SK-N-SH (cell line): ENCODE measurements at regions not wholly inside any gene's neighbourhood (a gene's known extent, or its start where the extent isn't known, plus 50 kb on each side); places are given as distances from the start of the nearest gene placed in this dataset.
"Not testable (repeated sequence)": the region's sequence is repeated elsewhere in the genome, so short reads cannot be mapped to it uniquely, and the experiment has no call there.

Experiments
- CTCF ChIA-PET: fragments of 300-600, 350-600 bp; formaldehyde crosslinking; extraction: SDS; loops from one replicate; lab custom pipeline; 2021; lab: Yijun Ruan, JAX
- POLR2A ChIA-PET: fragments of 350-600 bp; sonication (Branson Sonifier 250); formaldehyde crosslinking; extraction: SDS; loops from one replicate; lab custom pipeline; 2020; ENCODE audit warnings: antibody characterized with exemption, inconsistent platforms; lab: Yijun Ruan, JAX
- DNase-seq: peaks from one replicate; pipeline ENCODE4 v3.0.0; 2012
- H2AFZ ChIP-seq: fragments of 200-600 bp; sonication (generic); 2 replicates; pipeline ENCODE4 v1.8.1; 2016; ENCODE audit warnings: antibody characterized with exemption, mild to moderate bottlenecking, low read depth
- H3F3A ChIP-seq: fragments of 200-600 bp; sonication (generic); replicated peaks from 2 replicates; pipeline ENCODE3; 2016; ENCODE audit warnings: antibody characterized with exemption, mild to moderate bottlenecking; ENCODE audit not compliant: insufficient read depth
- H3K27ac ChIP-seq, 2 experiments: fragments of 200-500 bp in 1 of 2; fragments of 200-600 bp in 1 of 2; sonication (Bioruptor generic) in 1 of 2; sonication (generic), shearing (Covaris generic) in 1 of 2; 2 replicates each; pipeline versions ENCODE4 v1.5.1 to v1.6.1; 2014 to 2016; ENCODE audit warnings: low read depth in 2 of 2, inconsistent platforms in 1 of 2, low read length in 1 of 2, mild to moderate bottlenecking in 1 of 2, mixed read lengths in 1 of 2
- H3K27me3 ChIP-seq: fragments of 200-600 bp; sonication (generic), shearing (Covaris generic); 2 replicates; pipeline ENCODE4 v1.6.1; 2016; ENCODE audit warnings: mixed run types; ENCODE audit not compliant: insufficient read depth
- H3K36me3 ChIP-seq, 2 experiments: fragments of 200-500 bp in 1 of 2; fragments of 200-600 bp in 1 of 2; sonication (Bioruptor generic) in 1 of 2; sonication (generic) in 1 of 2; replicated peaks in 1 of 2; 2 replicates each; pipeline versions ENCODE3 to v1.5.1; 2014 to 2016; ENCODE audit warnings: low read length in 1 of 2, mild to moderate bottlenecking in 1 of 2; ENCODE audit not compliant: insufficient read depth in 2 of 2, control insufficient read depth in 1 of 2
- H3K4me1 ChIP-seq, 2 experiments: fragments of 200-500 bp in 1 of 2; fragments of 200-600 bp in 1 of 2; sonication (Bioruptor generic) in 1 of 2; sonication (generic), shearing (Covaris generic) in 1 of 2; 2 replicates each; pipeline versions ENCODE4 v1.5.1 to v1.6.1; 2014 to 2016; ENCODE audit warnings: low read depth in 1 of 2, low read length in 1 of 2, mixed run types in 1 of 2; ENCODE audit not compliant: insufficient read depth in 2 of 2, control insufficient read depth in 1 of 2
- H3K4me2 ChIP-seq: fragments of 200-600 bp; sonication (generic), shearing (Covaris generic); 2 replicates; pipeline ENCODE4 v1.6.1; 2017; ENCODE audit warnings: mixed run types
- H3K4me3 ChIP-seq, 2 experiments: fragments of 200-500 bp in 1 of 2; fragments of 200-600 bp in 1 of 2; sonication (Bioruptor generic) in 1 of 2; sonication (generic), shearing (Covaris generic) in 1 of 2; 2 replicates each; pipeline versions ENCODE4 v1.5.1 to v1.8.1; 2014 to 2016; ENCODE audit warnings: low read depth in 2 of 2, inconsistent platforms in 1 of 2, low read length in 1 of 2, mild to moderate bottlenecking in 1 of 2, mixed read lengths in 1 of 2, moderate library complexity in 1 of 2
- H3K79me2 ChIP-seq: fragments of 200-600 bp; sonication (generic); 2 replicates; pipeline ENCODE4 v1.8.1; 2017; ENCODE audit warnings: mild to moderate bottlenecking; ENCODE audit not compliant: insufficient read depth
- H3K9ac ChIP-seq: fragments of 200-600 bp; sonication (generic); 2 replicates; pipeline ENCODE4 v1.6.1; 2017; ENCODE audit warnings: mixed run types
- H3K9me2 ChIP-seq: fragments of 200-600 bp; sonication (generic); 2 replicates; pipeline ENCODE4 v1.6.1; 2017; ENCODE audit warnings: mixed run types
- H3K9me3 ChIP-seq: fragments of 200-600 bp; sonication (generic); 2 replicates; pipeline ENCODE4 v1.6.1; 2017; ENCODE audit warnings: mixed run types, mild to moderate bottlenecking, moderate library complexity
- H4K20me1 ChIP-seq: fragments of 200-600 bp; sonication (generic); 2 replicates; pipeline ENCODE4 v1.6.1; 2017; ENCODE audit warnings: mild to moderate bottlenecking, mixed run types; ENCODE audit not compliant: insufficient read depth
- MEF2A ChIP-seq: IDR thresholded peaks from 2 replicates; pipeline ENCODE4 v1.4.0; 2012; ENCODE audit warnings: low read depth, borderline replicate concordance
- NRF1 ChIP-seq: IDR thresholded peaks from 2 replicates; pipeline ENCODE4 v1.6.1; 2012; ENCODE audit warnings: low read depth, mild to moderate bottlenecking, low read length
- SIN3A ChIP-seq: IDR thresholded peaks from 2 replicates; pipeline ENCODE4 v1.6.1; 2012; ENCODE audit warnings: low read depth, mild to moderate bottlenecking, low read length, moderate library complexity, borderline replicate concordance
- WGBS: methylation state at CpG from one replicate; pipeline ENCODE4 v1.1.6; 2017; ENCODE audit warnings: low lambda C conversion rate; 5-methylcytosine and 5-hydroxymethylcytosine counted together

DNA sequence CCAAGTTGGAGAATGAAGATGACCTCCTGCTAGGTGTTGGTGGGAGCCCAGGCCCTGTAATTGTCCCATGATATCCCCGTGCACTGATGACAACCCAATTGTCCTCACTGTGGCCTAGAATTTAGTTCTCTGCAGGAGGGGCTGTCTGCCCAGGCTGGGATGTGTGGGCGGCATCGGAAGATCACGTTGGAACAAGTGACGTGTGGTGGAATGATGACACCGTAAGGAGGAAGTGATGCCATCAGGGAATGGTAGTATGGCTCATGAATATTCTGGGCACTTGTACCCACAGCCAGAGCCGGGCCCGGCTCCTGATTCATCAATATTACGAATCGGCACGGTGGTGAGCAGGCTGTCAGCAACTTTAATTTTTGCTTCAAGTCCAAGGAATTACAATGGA is 111.6 kb downstream of the MIAT start:
- no peak for TF ChIP-seq SIN3A
- Histone ChIP-seq H3K27me3 (no peaks in the 10 kb centered on the region), H3K4me1 (no peaks in the 10 kb centered on the region), H3K4me3 (no peak overlapping the region), H2AFZ (no peak overlapping the region), H3K79me2 (no peaks in the 10 kb centered on the region), H3K36me3 (no peaks in the 10 kb centered on the region), H3K9ac (no peak overlapping the region), H4K20me1 (no peaks in the 10 kb centered on the region), H3K4me2 (no peak overlapping the region), H3K9me2 (no peaks in the 10 kb centered on the region), H3F3A (no peaks in the 10 kb centered on the region), H3K9me3 (no peaks in the 10 kb centered on the region), H3K27ac (no peak overlapping the region)
- CTCF ChIA-PET = interaction anchor here (0.8 to 1.2 kb wide), 2 partner anchors 13 to 15 kb away, joined by 3 read pairs; no protein-coding TSS in a partner anchor
- no peak for DNase-seq
- 54% methylated on average over 7 of the region's 11 CpGs for WGBS
- POLR2A ChIA-PET = no interaction called here

DNA sequence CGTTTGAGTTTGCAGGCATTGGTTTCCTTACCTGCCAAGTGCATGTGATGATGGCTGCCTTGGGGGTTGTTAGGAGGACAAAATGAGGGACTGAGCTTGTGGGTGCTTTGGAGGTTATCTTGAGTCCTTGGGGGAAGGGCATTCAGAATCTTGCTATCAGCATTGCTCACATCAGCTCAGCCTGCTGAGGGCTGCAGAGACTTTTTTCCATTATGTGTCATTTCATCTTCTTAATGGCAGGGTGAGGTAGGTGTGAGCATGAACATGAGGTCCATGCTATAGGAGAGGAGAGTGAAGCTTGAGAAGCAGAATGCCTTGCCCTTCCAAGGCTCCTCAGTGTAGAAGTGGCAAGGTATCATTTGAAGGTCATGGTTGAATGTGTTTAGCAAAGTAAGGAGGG is 112.3 kb downstream of the MIAT start:
- Histone ChIP-seq H3K9me3 (no peaks in the 10 kb centered on the region), H3K36me3 (no peaks in the 10 kb centered on the region), H3K27me3 (no peaks in the 10 kb centered on the region), H3K4me3 (no peak overlapping the region), H3K9me2 (no peaks in the 10 kb centered on the region), H3K9ac (no peak overlapping the region), H3F3A (no peaks in the 10 kb centered on the region), H2AFZ (no peak overlapping the region), H3K79me2 (no peaks in the 10 kb centered on the region), H3K27ac (no peak overlapping the region), H3K4me2 (no peak overlapping the region), H3K4me1 (no peaks in the 10 kb centered on the region), H4K20me1 (no peaks in the 10 kb centered on the region)
- DNase-seq = no peak
- CTCF ChIA-PET = interaction anchor here (1.1 kb wide), 1 partner anchor 13 kb away, joined by 3 read pairs; no protein-coding TSS in a partner anchor
- TF ChIP-seq MEF2A = no peak
- POLR2A ChIA-PET = no interaction called here
- 17% methylated on average over 1 of the region's 1 CpG for WGBS

DNA sequence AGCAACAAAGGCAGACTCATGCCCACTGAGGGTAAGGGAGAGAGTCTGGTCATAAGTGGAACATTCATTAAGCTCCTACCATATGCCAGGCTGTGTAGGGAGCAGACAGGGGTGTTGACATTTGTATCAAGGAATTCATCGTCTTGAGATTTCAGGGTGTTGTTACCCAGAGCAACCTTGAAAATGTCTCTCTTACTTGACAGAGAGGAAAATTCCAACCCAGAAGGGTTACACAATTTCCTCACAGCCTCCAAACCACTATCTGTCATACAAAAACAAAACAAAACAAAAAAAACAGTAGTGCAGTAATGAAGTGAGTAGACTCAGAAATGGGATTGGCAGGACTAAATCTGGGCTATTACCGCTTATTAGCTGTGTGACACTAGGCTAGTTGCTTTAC is 113.2 kb downstream of the MIAT start:
- H4K20me1 ChIP-seq = no peaks in the 10 kb centered on the region
- TF ChIP-seq NRF1 = no peak
- H3K4me3 ChIP-seq = no peak overlapping the region
- ChIA-PET CTCF (interaction anchor here (0.8 to 0.9 kb wide), 2 partner anchors 10 to 14 kb away, joined by 3 to 4 read pairs; no protein-coding TSS in a partner anchor), POLR2A (no interaction called here)
- no peaks in the 10 kb centered on the region for H3F3A ChIP-seq
- H3K4me2 ChIP-seq = no peak overlapping the region
- no peaks in the 10 kb centered on the region for H3K4me1 ChIP-seq
- H3K9me2 ChIP-seq = no peaks in the 10 kb centered on the region
- H3K79me2 ChIP-seq = no peaks in the 10 kb centered on the region
- H3K27ac ChIP-seq = no peak overlapping the region
- no peak for DNase-seq
- 78% methylated on average over 2 of the region's 2 CpGs for WGBS
- H3K9ac ChIP-seq = no peak overlapping the region
- H3K9me3 ChIP-seq = no peaks in the 10 kb centered on the region
- no peaks in the 10 kb centered on the region for H3K36me3 ChIP-seq
- no peak overlapping the region for H2AFZ ChIP-seq
- H3K27me3 ChIP-seq = no peaks in the 10 kb centered on the region

DNA sequence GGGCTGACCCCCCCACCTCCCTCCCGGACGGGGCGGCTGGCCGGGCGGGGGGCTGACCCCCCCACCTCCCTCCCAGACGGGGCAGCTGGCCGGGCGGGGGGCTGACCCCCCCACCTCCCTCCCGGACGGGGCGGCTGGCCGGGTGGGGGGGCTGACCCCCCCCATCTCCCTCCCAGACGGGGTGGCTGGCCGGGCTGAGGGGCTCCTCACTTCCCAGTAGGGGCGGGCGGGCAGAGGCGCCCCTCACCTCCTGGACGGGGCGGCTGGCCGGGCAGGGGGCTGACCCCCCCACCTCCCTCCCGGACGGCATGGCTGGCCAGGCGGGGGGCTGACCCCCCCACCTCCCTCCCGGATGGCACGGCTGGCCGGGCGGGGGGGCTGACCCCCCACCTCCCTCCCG is 115.7 kb downstream of the MIAT start:
- H3F3A ChIP-seq, POLR2A ChIA-PET, H3K9me3 ChIP-seq, CTCF ChIA-PET, H3K9ac ChIP-seq, H3K27ac ChIP-seq, H3K9me2 ChIP-seq, H3K4me1 ChIP-seq, H3K4me3 ChIP-seq, H3K27me3 ChIP-seq, DNase-seq, H2AFZ ChIP-seq, H4K20me1 ChIP-seq, H3K4me2 ChIP-seq, H3K36me3 ChIP-seq, H3K79me2 ChIP-seq: not testable (repeated sequence)
- WGBS = no CpG with 5 or more reads among the region's 28 CpGs
